A673 (cell line): ENCODE measurements at regions not wholly inside any gene's neighbourhood (a gene's known extent, or its start where the extent isn't known, plus 50 kb on each side); places are given as distances from the start of the nearest gene placed in this dataset.

Experiments
- BruUV-seq: library from RNA; stranded (reverse); fragments of 400-500 nt; replicated peaks from 2 replicates; lab custom pipeline; 2021; lab: Mats Ljungman, UMichigan
- CTCF ChIA-PET: fragments of 300-600 bp; sonication (Branson Sonifier 250); formaldehyde crosslinking; loops from one replicate; lab custom pipeline; 2022; ENCODE audit warnings: antibody characterized with exemption; lab: Charles Lee
- POLR2A ChIA-PET: fragments of 300-600 bp; sonication (Branson Sonifier 250); formaldehyde crosslinking; loops from one replicate; lab custom pipeline; 2022; ENCODE audit warnings: antibody characterized with exemption; ENCODE audit not compliant: low non-redundant PET; lab: Charles Lee
- DNase-seq: peaks from one replicate; pipeline ENCODE4 v3.0.0-alpha.2; 2015; ENCODE audit warnings: low spot score
- H3K27ac ChIP-seq: fragments of 200-600 bp; sonication (generic); 2 replicates; pipeline ENCODE4 v1.5.1; 2016; ENCODE audit warnings: mixed run types, low read depth, mild to moderate bottlenecking, mixed read lengths, antibody characterized with exemption, low read length; ENCODE audit not compliant: poor library complexity, severe bottlenecking
- H3K27me3 ChIP-seq: fragments of 200-600 bp; sonication (generic); replicated peaks from 2 replicates; pipeline ENCODE4 v1.6.1; 2017; ENCODE audit warnings: mixed run types, low read depth, mild to moderate bottlenecking, mixed read lengths, antibody characterized with exemption, low read length; ENCODE audit not compliant: insufficient read depth, poor library complexity
- H3K36me3 ChIP-seq: fragments of 200-600 bp; sonication (generic); 2 replicates; pipeline ENCODE4 v1.6.1; 2016; ENCODE audit warnings: mixed run types, mild to moderate bottlenecking, mixed read lengths, antibody characterized with exemption, low read length; ENCODE audit not compliant: insufficient read depth, poor library complexity, severe bottlenecking
- H3K4me1 ChIP-seq: fragments of 200-600 bp; sonication (generic); 2 replicates; pipeline ENCODE4 v1.6.1; 2017; ENCODE audit warnings: mixed run types, mild to moderate bottlenecking, mixed read lengths, antibody characterized with exemption, low read length; ENCODE audit not compliant: insufficient read depth, poor library complexity, severe bottlenecking
- H3K4me3 ChIP-seq: fragments of 200-600 bp; sonication (generic); 2 replicates; pipeline ENCODE4 v1.5.1; 2016; ENCODE audit warnings: low read depth, mixed run types, mild to moderate bottlenecking, mixed read lengths, low read length; ENCODE audit not compliant: poor library complexity, severe bottlenecking
- H3K9me3 ChIP-seq: fragments of 200-600 bp; sonication (generic); 2 replicates; pipeline ENCODE4 v1.6.1; 2016; ENCODE audit warnings: mixed run types, low read depth, mild to moderate bottlenecking, mixed read lengths, antibody characterized with exemption, low read length; ENCODE audit not compliant: poor library complexity, severe bottlenecking
- CTCF ChIP-seq: fragments of 300-800, 200-600 bp; sonication (generic); conservative IDR thresholded peaks from 2 replicates; pipeline ENCODE4 v1.5.1; 2017; ENCODE audit warnings: low read depth, mild to moderate bottlenecking, antibody characterized with exemption, low read length, moderate library complexity, mixed read lengths
- EZH2 ChIP-seq: fragments of 200-600 bp; sonication (generic); IDR thresholded peaks from 2 replicates; pipeline ENCODE4 v1.6.1; 2017; ENCODE audit warnings: borderline replicate concordance, low read depth, mild to moderate bottlenecking, mixed read lengths, antibody characterized with exemption, low read length; ENCODE audit not compliant: poor library complexity, severe bottlenecking
- intact Hi-C: fragments of 100-400 bp; cut with micrococcal nuclease; formaldehyde crosslinking; loops from one replicate; pipeline ENCODE4 v1.10.0; 2022; ENCODE audit not compliant: unreplicated experiment

- ChIA-PET CTCF (no interaction called here), POLR2A (no interaction called here)
- H3K27ac ChIP-seq, result no peak overlapping the region
- H3K27me3 ChIP-seq, result peaks cover 20% of the 10 kb centered on the region
- no peak for DNase-seq
- no peak overlapping the region for H3K4me3 ChIP-seq
- no peaks in the 10 kb centered on the region for H3K9me3 ChIP-seq
- H3K36me3 ChIP-seq, result no peaks in the 10 kb centered on the region
- TF ChIP-seq EZH2 (no peak), CTCF (no peak)
- H3K4me1 ChIP-seq, result no peaks in the 10 kb centered on the region
- BruUV-seq, result no TSS peak
- intact Hi-C loops, result no loop called here
Measured at GRCh38 chr13:109840893-109841287, 54.5 kb upstream of the IRS2 start.

GRCh38 chr13:109840201-109840892 lies 54.0 kb upstream of the IRS2 start:
- peak; percentile 25 for DNase-seq
- TF ChIP-seq CTCF, result no peak
- Histone ChIP-seq H3K27me3 (peaks cover 19% of the 10 kb centered on the region), H3K4me1 (no peaks in the 10 kb centered on the region), H3K27ac (no peak overlapping the region), H3K36me3 (no peaks in the 10 kb centered on the region), H3K4me3 (no peak overlapping the region), H3K9me3 (no peaks in the 10 kb centered on the region)
- ChIA-PET CTCF (no interaction called here), POLR2A (no interaction called here)
- BruUV-seq, result no TSS peak
- intact Hi-C loops, result no loop called here

DNA sequence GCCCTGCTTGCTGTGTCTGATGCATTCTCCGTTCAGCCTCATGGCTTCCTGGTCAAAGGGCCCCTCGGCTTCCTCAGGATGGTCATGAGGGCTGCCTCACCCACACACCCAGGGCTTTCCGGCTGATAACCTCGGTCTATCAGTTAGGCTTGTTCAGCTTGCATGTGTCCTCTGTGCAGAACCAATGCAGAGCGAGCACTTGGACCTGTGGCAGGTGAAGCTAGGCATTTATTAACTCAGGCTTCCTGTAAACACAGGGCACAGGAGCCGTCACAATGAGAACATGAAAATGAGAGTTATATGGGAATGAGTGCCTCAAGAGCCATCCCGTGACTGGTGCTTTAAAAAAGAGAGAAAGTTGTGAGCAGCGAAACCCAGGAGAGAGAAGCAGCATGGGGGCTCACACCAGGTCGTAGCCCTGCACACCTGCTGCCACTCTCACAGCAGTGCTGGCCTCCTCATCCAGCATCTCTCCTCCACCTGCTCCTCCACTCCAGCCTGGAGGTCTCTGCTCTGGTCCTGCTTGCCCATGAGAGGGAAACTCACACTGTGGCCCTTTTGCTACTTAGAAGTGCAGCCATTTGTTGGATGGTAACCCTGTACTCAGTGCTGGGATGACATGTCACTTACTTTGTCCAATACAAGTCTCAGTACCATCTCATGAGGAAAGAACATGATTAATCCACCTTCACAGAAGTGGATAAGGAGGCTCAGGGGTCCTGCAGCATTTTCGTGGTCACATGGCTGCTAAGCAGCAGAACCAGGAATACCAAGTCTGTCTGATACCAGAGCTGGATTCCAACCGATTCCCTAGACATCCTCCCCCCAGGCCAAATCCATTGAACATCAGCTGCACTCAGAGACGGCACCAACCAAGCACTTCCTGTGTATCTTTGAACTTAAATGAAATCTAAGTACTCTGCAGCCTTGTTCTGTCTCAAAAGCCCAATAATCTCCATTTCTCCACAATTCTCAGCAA lies 50.5 kb upstream of the IRS2 start:
- Histone ChIP-seq H3K4me3 (no peak overlapping the region), H3K9me3 (no peaks in the 10 kb centered on the region), H3K27me3 (peaks cover 24% of the 10 kb centered on the region), H3K4me1 (no peaks in the 10 kb centered on the region), H3K36me3 (no peaks in the 10 kb centered on the region), H3K27ac (no peak overlapping the region)
- no peak for TF ChIP-seq EZH2
- no peak for TF ChIP-seq CTCF
- ChIA-PET CTCF (no interaction called here), POLR2A (no interaction called here)
- no peak for DNase-seq
- no TSS peak for BruUV-seq
- intact Hi-C loops, result no loop called here
